ENCODE measurements at regions not wholly inside any gene's neighbourhood (a gene's known extent, or its start where the extent isn't known, plus 50 kb on each side); places are given as distances from the start of the nearest gene placed in this dataset.
"Not testable (repeated sequence)": the region's sequence is repeated elsewhere in the genome, so short reads cannot be mapped to it uniquely, and the experiment has no call there.

- no peak for DNase-seq (ENCODE audit: low spot score)
Observed at GRCh38 chr14:101286271-101287018, 274.9 kb upstream of the DIO3 start.

GRCh38 chr14:101288436-101289229 lies 272.7 kb upstream of the DIO3 start:
- DNase-seq (ENCODE audit: low spot score) = no peak

GRCh38 chr14:101289230-101289690 lies 272.0 kb upstream of the DIO3 start:
- DNase-seq (ENCODE audit: low spot score) = no peak

GRCh38 chr14:101289911-101290310 lies 271.4 kb upstream of the DIO3 start:
- no peak for DNase-seq (ENCODE audit: low spot score)

GRCh38 chr14:101290611-101291010 lies 270.7 kb upstream of the DIO3 start:
- no peak for DNase-seq (ENCODE audit: low spot score)

- no peak for DNase-seq (ENCODE audit: low spot score)
Observed at GRCh38 chr14:101291390-101291789, 269.9 kb upstream of the DIO3 start.

GRCh38 chr14:101292448-101292847 lies 268.8 kb upstream of the DIO3 start:
- DNase-seq (ENCODE audit: low spot score) = no peak

- no peak for DNase-seq (ENCODE audit: low spot score)
Observed at GRCh38 chr14:101293605-101294004, 267.7 kb upstream of the DIO3 start.

GRCh38 chr14:101294136-101294535 lies 267.2 kb upstream of the DIO3 start:
- no peak for DNase-seq (ENCODE audit: low spot score)

- not testable (repeated sequence) for DNase-seq (ENCODE audit: low spot score)
Observed at GRCh38 chr14:101299781-101300180, 261.5 kb upstream of the DIO3 start.

GRCh38 chr14:101301011-101301410 lies 260.3 kb upstream of the DIO3 start:
- no peak for DNase-seq (ENCODE audit: low spot score)

GRCh38 chr14:101307162-101307561 lies 254.1 kb upstream of the DIO3 start:
- DNase-seq (ENCODE audit: low spot score) = not testable (repeated sequence)

- not testable (repeated sequence) for DNase-seq (ENCODE audit: low spot score)
Observed at GRCh38 chr14:101311186-101311585, 250.1 kb upstream of the DIO3 start.

GRCh38 chr14:101313268-101313667 lies 248.0 kb upstream of the DIO3 start:
- DNase-seq (ENCODE audit: low spot score) = no peak

GRCh38 chr14:101315802-101316296 lies 245.4 kb upstream of the DIO3 start:
- no peak for DNase-seq (ENCODE audit: low spot score)

- no peak for DNase-seq (ENCODE audit: low spot score)
Observed at GRCh38 chr14:101318271-101318670, 243.0 kb upstream of the DIO3 start.

- no peak for DNase-seq (ENCODE audit: low spot score)
Observed at GRCh38 chr14:101320396-101320795, 240.9 kb upstream of the DIO3 start.

GRCh38 chr14:101322223-101322622 lies 239.1 kb upstream of the DIO3 start:
- DNase-seq (ENCODE audit: low spot score) = no peak

GRCh38 chr14:101323111-101323510 lies 238.2 kb upstream of the DIO3 start:
- DNase-seq (ENCODE audit: low spot score) = no peak

GRCh38 chr14:101323614-101324235 lies 237.6 kb upstream of the DIO3 start:
- DNase-seq (ENCODE audit: low spot score) = not testable (repeated sequence)

- no peak for DNase-seq (ENCODE audit: low spot score)
Observed at GRCh38 chr14:101325319-101325718, 236.0 kb upstream of the DIO3 start.

- no peak for DNase-seq (ENCODE audit: low spot score)
Observed at GRCh38 chr14:101328412-101329028, 232.8 kb upstream of the DIO3 start.

All from hematopoietic multipotent progenitor cell treated with erythropoietin and hydrocortisone succinate and interleukin-3 and kit ligand, for 17 days (in vitro differentiated cells).